GM23338 (cell line): ENCODE measurements at regions not wholly inside any gene's neighbourhood (a gene's known extent, or its start where the extent isn't known, plus 50 kb on each side); places are given as distances from the start of the nearest gene placed in this dataset.

Source experiments
- ATAC-seq: fragments of 200-7000 bp; cut with Tn5 transposase; 3 replicates; pipeline ENCODE4 v1.9.1; 2020
- DNase-seq: peaks from one replicate; pipeline ENCODE4 v3.0.0-alpha.2; 2015; ENCODE audit warnings: low spot score
- H2AFZ ChIP-seq: fragments of 200-600 bp; sonication (generic); 2 replicates; pipeline ENCODE4 v1.8.0; 2016; ENCODE audit warnings: antibody characterized with exemption, mild to moderate bottlenecking, moderate library complexity
- H3F3A ChIP-seq: fragments of 200-600 bp; sonication (generic); replicated peaks from 2 replicates; pipeline ENCODE4 v1.8.0; 2017; ENCODE audit warnings: antibody characterized with exemption, mixed run types, low read depth
- H3K27ac ChIP-seq: fragments of 200-600 bp; sonication (generic); 2 replicates; pipeline ENCODE4 v1.6.1; 2016; ENCODE audit warnings: low read depth
- H3K27me3 ChIP-seq: fragments of 200-600 bp; sonication (generic); 2 replicates; pipeline ENCODE4 v1.8.0; 2016; ENCODE audit warnings: mild to moderate bottlenecking, mixed run types, moderate library complexity; ENCODE audit not compliant: insufficient read depth
- H3K36me3 ChIP-seq: fragments of 200-600 bp; sonication (generic); 2 replicates; pipeline ENCODE4 v1.8.0; 2016; ENCODE audit warnings: mild to moderate bottlenecking; ENCODE audit not compliant: insufficient read depth
- H3K4me1 ChIP-seq: fragments of 200-600 bp; sonication (generic); 2 replicates; pipeline ENCODE4 v1.8.0; 2016; ENCODE audit warnings: mild to moderate bottlenecking, moderate library complexity; ENCODE audit not compliant: insufficient read depth
- H3K4me2 ChIP-seq: fragments of 200-600 bp; sonication (generic); 2 replicates; pipeline ENCODE4 v1.7.1; 2017; ENCODE audit warnings: mixed run types
- H3K4me3 ChIP-seq: fragments of 200-600 bp; sonication (generic); 2 replicates; pipeline ENCODE4 v1.6.1; 2016; ENCODE audit warnings: mixed run types
- H3K79me2 ChIP-seq: fragments of 200-600 bp; sonication (generic); replicated peaks from 2 replicates; pipeline ENCODE4 v1.8.0; 2017; ENCODE audit warnings: mild to moderate bottlenecking; ENCODE audit not compliant: insufficient read depth
- H3K9me2 ChIP-seq: fragments of 200-600 bp; sonication (generic); 2 replicates; pipeline ENCODE4 v1.8.0; 2017; ENCODE audit not compliant: insufficient read depth
- H4K20me1 ChIP-seq: fragments of 200-600 bp; sonication (generic); replicated peaks from 2 replicates; pipeline ENCODE4 v1.8.0; 2017; ENCODE audit warnings: mild to moderate bottlenecking; ENCODE audit not compliant: insufficient read depth
- H3K27ac Mint-ChIP-seq: 2 replicates; pipeline ENCODE4 v1.8.0; 2020; ENCODE audit warnings: inconsistent platforms, mild to moderate bottlenecking, moderate library complexity, mixed read lengths
- H3K27me3 Mint-ChIP-seq: 3 replicates; pipeline ENCODE4 v1.8.0; 2022; ENCODE audit warnings: low read depth, mild to moderate bottlenecking, moderate library complexity, mixed read lengths, inconsistent platforms; ENCODE audit not compliant: insufficient read depth, poor library complexity
- H3K36me3 Mint-ChIP-seq: 3 replicates; pipeline ENCODE4 v1.8.0; 2021; ENCODE audit warnings: low read depth, mild to moderate bottlenecking, inconsistent platforms, moderate library complexity, mixed read lengths
- H3K4me1 Mint-ChIP-seq: 3 replicates; pipeline ENCODE4 v1.8.0; 2020; ENCODE audit warnings: mild to moderate bottlenecking, inconsistent platforms, mixed read lengths
- H3K4me3 Mint-ChIP-seq: 3 replicates; pipeline ENCODE4 v1.8.0; 2021; ENCODE audit warnings: moderate library complexity, mild to moderate bottlenecking, inconsistent platforms, mixed read lengths
- H3K9me3 Mint-ChIP-seq: 3 replicates; pipeline ENCODE4 v1.8.0; 2020; ENCODE audit warnings: moderate library complexity, mild to moderate bottlenecking, inconsistent platforms, mixed read lengths
- EZH2 ChIP-seq: fragments of 200-600 bp; sonication (generic); IDR thresholded peaks from one replicate; pipeline ENCODE4 v1.8.0; 2017; ENCODE audit warnings: antibody characterized with exemption, mild to moderate bottlenecking, low read depth; ENCODE audit not compliant: unreplicated experiment
- EZH2phosphoT487 ChIP-seq: fragments of 200-600 bp; sonication (generic); IDR thresholded peaks from one replicate; pipeline ENCODE4 v1.8.1; 2018; ENCODE audit warnings: antibody characterized with exemption; ENCODE audit not compliant: unreplicated experiment
- NANOG ChIP-seq: IDR thresholded peaks from 2 replicates; pipeline ENCODE4 v1.6.1; 2016; ENCODE audit warnings: antibody characterized with exemption, borderline replicate concordance
- POLR2AphosphoS5 ChIP-seq: IDR thresholded peaks from 2 replicates; pipeline ENCODE4 v1.6.1; 2016; ENCODE audit warnings: antibody characterized with exemption, low read depth
- STAT1 ChIP-seq: IDR thresholded peaks from one replicate; pipeline ENCODE4 v1.6.1; 2016; ENCODE audit warnings: antibody characterized with exemption; ENCODE audit not compliant: unreplicated experiment
- ZNF114 ChIP-seq: fragments of 250-450 bp; sonication (Bioruptor Pico); IDR thresholded peaks from 2 replicates; pipeline ENCODE4 v1.5.0; 2020; ENCODE audit warnings: mild to moderate bottlenecking, moderate library complexity
- ZNF331 ChIP-seq: fragments of 250-450 bp; sonication (Bioruptor Pico); IDR thresholded peaks from 2 replicates; pipeline ENCODE4 v1.5.0; 2020; ENCODE audit warnings: low read depth, mild to moderate bottlenecking, moderate library complexity
- TF ChIP-seq, protein P1 (sequence below): IDR thresholded peaks from 2 replicates; pipeline ENCODE4 v1.6.1; 2016; ENCODE audit warnings: antibody characterized with exemption
- TF ChIP-seq, protein P2 (sequence below): IDR thresholded peaks from one replicate; pipeline ENCODE4 v1.6.1; 2018; ENCODE audit warnings: antibody characterized with exemption; ENCODE audit not compliant: unreplicated experiment
- TF ChIP-seq, protein P3 (sequence below): fragments of 250-450 bp; sonication (Bioruptor Pico); IDR thresholded peaks from 2 replicates; pipeline ENCODE4 v1.5.0; 2020; ENCODE audit warnings: mild to moderate bottlenecking, moderate library complexity
- TF ChIP-seq, protein P4 (sequence below), 2 experiments: fragments of 200-600 bp in 1 of 2; sonication (generic) in 1 of 2; conservative IDR thresholded peaks; 2 replicates each; pipeline versions ENCODE4 v1.5.1 to v1.6.1; 2016 to 2017; ENCODE audit warnings: antibody characterized with exemption in 2 of 2, low read depth in 2 of 2, mild to moderate bottlenecking in 2 of 2, moderate library complexity in 1 of 2

DNA sequence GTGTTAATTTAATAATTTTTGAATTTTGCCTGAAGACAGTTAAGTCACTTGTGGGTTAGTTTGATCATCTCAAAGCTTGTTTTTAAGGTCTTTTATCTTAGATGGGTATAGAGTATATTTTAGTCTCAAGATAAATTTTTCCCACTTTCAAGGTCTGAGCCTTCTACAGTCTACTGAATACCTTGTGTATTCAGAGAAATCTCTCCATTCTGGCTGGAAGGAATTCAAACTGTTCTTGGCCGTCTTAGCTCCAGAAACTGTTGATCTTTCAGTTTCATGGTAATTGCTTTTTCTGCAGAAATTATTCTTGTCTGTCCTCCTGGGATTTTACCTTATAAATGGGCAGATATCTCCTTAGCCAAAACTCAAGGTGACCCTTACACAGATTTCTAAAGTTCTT is 97.9 kb downstream of the GC start (continued):
- no peak for TF ChIP-seq POLR2AphosphoS5

DNA sequence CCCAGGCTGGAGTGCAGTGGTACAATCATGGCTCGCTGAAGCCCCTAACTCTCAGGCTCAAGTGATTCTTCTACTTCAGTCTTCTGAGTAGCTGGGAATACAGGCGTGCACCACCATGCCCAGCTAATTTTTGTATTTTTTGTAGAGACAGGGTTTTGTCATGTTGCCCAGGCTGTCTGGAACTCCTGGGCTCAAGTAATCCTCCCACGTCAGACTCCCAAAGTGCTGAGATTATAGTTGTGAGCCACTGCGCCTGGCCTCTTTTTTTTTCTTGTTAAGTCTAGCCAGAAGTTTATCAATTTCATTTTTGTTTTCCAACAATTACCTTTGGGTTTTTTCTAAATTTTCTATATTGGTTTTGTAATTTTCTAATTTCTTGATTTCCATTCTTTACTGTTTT is 100.6 kb downstream of the GC start:
- Histone ChIP-seq H3K27me3 (no peaks in the 10 kb centered on the region), H4K20me1 (no peaks in the 10 kb centered on the region), H3F3A (no peaks in the 10 kb centered on the region), H3K9me2 (peaks cover 3% of the 10 kb centered on the region; the same call in 1 of the 2 replicates), H3K4me2 (no peak overlapping the region), H3K36me3 (no peaks in the 10 kb centered on the region), H3K4me3 (no peak overlapping the region), H3K79me2 (no peaks in the 10 kb centered on the region), H2AFZ (peak overlapping the region; percentile 79), H3K27ac (no peak overlapping the region), H3K4me1 (no peaks in the 10 kb centered on the region)
- Mint-ChIP-seq H3K9me3 (no peaks in the 10 kb centered on the region; the same call in 2 of the 3 replicates), H3K4me3 (no peak overlapping the region), H3K4me1 (peaks cover 3% of the 10 kb centered on the region; the same call in 2 of the 3 replicates), H3K27ac (no peak overlapping the region), H3K36me3 (no peaks in the 10 kb centered on the region), H3K27me3 (peaks cover 3% of the 10 kb centered on the region)
- ATAC-seq (no peak), DNase-seq (no peak)
- TF ChIP-seq, protein P1, sequence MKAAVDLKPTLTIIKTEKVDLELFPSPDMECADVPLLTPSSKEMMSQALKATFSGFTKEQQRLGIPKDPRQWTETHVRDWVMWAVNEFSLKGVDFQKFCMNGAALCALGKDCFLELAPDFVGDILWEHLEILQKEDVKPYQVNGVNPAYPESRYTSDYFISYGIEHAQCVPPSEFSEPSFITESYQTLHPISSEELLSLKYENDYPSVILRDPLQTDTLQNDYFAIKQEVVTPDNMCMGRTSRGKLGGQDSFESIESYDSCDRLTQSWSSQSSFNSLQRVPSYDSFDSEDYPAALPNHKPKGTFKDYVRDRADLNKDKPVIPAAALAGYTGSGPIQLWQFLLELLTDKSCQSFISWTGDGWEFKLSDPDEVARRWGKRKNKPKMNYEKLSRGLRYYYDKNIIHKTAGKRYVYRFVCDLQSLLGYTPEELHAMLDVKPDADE = no peak
- TF ChIP-seq EZH2phosphoT487 (no peak), ZNF114 (CRISPR knock-in tag) (no peak), NANOG (no peak), EZH2 (no peak), STAT1 (no peak), POLR2AphosphoS5 (no peak), ZNF331 (CRISPR knock-in tag) (no peak)
- TF ChIP-seq, protein P2, sequence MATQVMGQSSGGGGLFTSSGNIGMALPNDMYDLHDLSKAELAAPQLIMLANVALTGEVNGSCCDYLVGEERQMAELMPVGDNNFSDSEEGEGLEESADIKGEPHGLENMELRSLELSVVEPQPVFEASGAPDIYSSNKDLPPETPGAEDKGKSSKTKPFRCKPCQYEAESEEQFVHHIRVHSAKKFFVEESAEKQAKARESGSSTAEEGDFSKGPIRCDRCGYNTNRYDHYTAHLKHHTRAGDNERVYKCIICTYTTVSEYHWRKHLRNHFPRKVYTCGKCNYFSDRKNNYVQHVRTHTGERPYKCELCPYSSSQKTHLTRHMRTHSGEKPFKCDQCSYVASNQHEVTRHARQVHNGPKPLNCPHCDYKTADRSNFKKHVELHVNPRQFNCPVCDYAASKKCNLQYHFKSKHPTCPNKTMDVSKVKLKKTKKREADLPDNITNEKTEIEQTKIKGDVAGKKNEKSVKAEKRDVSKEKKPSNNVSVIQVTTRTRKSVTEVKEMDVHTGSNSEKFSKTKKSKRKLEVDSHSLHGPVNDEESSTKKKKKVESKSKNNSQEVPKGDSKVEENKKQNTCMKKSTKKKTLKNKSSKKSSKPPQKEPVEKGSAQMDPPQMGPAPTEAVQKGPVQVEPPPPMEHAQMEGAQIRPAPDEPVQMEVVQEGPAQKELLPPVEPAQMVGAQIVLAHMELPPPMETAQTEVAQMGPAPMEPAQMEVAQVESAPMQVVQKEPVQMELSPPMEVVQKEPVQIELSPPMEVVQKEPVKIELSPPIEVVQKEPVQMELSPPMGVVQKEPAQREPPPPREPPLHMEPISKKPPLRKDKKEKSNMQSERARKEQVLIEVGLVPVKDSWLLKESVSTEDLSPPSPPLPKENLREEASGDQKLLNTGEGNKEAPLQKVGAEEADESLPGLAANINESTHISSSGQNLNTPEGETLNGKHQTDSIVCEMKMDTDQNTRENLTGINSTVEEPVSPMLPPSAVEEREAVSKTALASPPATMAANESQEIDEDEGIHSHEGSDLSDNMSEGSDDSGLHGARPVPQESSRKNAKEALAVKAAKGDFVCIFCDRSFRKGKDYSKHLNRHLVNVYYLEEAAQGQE = no peak
- TF ChIP-seq, protein P3, sequence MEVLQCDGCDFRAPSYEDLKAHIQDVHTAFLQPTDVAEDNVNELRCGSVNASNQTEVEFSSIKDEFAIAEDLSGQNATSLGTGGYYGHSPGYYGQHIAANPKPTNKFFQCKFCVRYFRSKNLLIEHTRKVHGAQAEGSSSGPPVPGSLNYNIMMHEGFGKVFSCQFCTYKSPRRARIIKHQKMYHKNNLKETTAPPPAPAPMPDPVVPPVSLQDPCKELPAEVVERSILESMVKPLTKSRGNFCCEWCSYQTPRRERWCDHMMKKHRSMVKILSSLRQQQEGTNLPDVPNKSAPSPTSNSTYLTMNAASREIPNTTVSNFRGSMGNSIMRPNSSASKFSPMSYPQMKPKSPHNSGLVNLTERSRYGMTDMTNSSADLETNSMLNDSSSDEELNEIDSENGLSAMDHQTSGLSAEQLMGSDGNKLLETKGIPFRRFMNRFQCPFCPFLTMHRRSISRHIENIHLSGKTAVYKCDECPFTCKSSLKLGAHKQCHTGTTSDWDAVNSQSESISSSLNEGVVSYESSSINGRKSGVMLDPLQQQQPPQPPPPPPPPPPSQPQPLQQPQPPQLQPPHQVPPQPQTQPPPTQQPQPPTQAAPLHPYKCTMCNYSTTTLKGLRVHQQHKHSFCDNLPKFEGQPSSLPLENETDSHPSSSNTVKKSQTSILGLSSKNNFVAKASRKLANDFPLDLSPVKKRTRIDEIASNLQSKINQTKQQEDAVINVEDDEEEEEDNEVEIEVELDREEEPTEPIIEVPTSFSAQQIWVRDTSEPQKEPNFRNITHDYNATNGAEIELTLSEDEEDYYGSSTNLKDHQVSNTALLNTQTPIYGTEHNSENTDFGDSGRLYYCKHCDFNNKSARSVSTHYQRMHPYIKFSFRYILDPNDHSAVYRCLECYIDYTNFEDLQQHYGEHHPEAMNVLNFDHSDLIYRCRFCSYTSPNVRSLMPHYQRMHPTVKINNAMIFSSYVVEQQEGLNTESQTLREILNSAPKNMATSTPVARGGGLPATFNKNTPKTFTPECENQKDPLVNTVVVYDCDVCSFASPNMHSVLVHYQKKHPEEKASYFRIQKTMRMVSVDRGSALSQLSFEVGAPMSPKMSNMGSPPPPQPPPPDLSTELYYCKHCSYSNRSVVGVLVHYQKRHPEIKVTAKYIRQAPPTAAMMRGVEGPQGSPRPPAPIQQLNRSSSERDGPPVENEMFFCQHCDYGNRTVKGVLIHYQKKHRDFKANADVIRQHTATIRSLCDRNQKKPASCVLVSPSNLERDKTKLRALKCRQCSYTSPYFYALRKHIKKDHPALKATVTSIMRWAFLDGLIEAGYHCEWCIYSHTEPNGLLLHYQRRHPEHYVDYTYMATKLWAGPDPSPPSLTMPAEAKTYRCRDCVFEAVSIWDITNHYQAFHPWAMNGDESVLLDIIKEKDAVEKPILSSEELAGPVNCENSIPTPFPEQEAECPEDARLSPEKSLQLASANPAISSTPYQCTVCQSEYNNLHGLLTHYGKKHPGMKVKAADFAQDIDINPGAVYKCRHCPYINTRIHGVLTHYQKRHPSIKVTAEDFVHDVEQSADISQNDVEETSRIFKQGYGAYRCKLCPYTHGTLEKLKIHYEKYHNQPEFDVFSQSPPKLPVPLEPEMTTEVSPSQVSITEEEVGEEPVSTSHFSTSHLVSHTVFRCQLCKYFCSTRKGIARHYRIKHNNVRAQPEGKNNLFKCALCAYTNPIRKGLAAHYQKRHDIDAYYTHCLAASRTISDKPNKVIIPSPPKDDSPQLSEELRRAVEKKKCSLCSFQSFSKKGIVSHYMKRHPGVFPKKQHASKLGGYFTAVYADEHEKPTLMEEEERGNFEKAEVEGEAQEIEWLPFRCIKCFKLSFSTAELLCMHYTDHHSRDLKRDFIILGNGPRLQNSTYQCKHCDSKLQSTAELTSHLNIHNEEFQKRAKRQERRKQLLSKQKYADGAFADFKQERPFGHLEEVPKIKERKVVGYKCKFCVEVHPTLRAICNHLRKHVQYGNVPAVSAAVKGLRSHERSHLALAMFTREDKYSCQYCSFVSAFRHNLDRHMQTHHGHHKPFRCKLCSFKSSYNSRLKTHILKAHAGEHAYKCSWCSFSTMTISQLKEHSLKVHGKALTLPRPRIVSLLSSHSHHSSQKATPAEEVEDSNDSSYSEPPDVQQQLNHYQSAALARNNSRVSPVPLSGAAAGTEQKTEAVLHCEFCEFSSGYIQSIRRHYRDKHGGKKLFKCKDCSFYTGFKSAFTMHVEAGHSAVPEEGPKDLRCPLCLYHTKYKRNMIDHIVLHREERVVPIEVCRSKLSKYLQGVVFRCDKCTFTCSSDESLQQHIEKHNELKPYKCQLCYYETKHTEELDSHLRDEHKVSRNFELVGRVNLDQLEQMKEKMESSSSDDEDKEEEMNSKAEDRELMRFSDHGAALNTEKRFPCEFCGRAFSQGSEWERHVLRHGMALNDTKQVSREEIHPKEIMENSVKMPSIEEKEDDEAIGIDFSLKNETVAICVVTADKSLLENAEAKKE (CRISPR knock-in tag) = no peak
- TF ChIP-seq, protein P4, sequence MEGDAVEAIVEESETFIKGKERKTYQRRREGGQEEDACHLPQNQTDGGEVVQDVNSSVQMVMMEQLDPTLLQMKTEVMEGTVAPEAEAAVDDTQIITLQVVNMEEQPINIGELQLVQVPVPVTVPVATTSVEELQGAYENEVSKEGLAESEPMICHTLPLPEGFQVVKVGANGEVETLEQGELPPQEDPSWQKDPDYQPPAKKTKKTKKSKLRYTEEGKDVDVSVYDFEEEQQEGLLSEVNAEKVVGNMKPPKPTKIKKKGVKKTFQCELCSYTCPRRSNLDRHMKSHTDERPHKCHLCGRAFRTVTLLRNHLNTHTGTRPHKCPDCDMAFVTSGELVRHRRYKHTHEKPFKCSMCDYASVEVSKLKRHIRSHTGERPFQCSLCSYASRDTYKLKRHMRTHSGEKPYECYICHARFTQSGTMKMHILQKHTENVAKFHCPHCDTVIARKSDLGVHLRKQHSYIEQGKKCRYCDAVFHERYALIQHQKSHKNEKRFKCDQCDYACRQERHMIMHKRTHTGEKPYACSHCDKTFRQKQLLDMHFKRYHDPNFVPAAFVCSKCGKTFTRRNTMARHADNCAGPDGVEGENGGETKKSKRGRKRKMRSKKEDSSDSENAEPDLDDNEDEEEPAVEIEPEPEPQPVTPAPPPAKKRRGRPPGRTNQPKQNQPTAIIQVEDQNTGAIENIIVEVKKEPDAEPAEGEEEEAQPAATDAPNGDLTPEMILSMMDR (conservative IDR thresholded peaks at IDR 0.05; ENCODE audit: low read depth in 2 of 2) = no peak
